ENCODE measurements at regions not wholly inside any gene's neighbourhood (a gene's known extent, or its start where the extent isn't known, plus 50 kb on each side); places are given as distances from the start of the nearest gene placed in this dataset.

DNA sequence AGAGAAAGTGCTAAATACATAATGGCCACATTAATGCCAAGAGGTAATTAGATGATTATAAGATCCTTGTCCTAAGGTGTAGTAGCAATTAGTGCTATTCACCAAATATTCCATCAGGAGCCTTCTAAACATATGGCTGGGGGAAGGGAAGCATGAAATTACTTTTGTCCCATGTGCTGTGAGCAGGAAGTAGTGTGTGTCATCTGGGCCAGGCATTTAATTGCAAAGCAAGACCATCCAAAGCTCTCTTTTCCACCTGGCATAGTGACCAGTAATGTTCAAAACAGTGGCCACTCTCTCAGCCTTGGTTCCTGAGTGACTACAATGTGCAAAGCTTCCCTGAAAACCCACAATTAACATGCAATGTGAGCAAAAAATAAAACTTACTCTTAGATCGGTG lies 144.2 kb upstream of the FAM241A start:
- TF ChIP-seq, protein P1, sequence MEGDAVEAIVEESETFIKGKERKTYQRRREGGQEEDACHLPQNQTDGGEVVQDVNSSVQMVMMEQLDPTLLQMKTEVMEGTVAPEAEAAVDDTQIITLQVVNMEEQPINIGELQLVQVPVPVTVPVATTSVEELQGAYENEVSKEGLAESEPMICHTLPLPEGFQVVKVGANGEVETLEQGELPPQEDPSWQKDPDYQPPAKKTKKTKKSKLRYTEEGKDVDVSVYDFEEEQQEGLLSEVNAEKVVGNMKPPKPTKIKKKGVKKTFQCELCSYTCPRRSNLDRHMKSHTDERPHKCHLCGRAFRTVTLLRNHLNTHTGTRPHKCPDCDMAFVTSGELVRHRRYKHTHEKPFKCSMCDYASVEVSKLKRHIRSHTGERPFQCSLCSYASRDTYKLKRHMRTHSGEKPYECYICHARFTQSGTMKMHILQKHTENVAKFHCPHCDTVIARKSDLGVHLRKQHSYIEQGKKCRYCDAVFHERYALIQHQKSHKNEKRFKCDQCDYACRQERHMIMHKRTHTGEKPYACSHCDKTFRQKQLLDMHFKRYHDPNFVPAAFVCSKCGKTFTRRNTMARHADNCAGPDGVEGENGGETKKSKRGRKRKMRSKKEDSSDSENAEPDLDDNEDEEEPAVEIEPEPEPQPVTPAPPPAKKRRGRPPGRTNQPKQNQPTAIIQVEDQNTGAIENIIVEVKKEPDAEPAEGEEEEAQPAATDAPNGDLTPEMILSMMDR (IDR thresholded peaks at IDR 0.05), result no peak
- no peak for TF ChIP-seq SIN3A (IDR thresholded peaks at IDR 0.05; ENCODE audit: borderline replicate concordance, insufficient read depth, low read depth, low read length)
- TF ChIP-seq, protein P2, sequence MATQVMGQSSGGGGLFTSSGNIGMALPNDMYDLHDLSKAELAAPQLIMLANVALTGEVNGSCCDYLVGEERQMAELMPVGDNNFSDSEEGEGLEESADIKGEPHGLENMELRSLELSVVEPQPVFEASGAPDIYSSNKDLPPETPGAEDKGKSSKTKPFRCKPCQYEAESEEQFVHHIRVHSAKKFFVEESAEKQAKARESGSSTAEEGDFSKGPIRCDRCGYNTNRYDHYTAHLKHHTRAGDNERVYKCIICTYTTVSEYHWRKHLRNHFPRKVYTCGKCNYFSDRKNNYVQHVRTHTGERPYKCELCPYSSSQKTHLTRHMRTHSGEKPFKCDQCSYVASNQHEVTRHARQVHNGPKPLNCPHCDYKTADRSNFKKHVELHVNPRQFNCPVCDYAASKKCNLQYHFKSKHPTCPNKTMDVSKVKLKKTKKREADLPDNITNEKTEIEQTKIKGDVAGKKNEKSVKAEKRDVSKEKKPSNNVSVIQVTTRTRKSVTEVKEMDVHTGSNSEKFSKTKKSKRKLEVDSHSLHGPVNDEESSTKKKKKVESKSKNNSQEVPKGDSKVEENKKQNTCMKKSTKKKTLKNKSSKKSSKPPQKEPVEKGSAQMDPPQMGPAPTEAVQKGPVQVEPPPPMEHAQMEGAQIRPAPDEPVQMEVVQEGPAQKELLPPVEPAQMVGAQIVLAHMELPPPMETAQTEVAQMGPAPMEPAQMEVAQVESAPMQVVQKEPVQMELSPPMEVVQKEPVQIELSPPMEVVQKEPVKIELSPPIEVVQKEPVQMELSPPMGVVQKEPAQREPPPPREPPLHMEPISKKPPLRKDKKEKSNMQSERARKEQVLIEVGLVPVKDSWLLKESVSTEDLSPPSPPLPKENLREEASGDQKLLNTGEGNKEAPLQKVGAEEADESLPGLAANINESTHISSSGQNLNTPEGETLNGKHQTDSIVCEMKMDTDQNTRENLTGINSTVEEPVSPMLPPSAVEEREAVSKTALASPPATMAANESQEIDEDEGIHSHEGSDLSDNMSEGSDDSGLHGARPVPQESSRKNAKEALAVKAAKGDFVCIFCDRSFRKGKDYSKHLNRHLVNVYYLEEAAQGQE (IDR thresholded peaks at IDR 0.05; ENCODE audit: insufficient read depth in 1 of 2, low read depth in 2 of 2, low read length in 1 of 2), result no peak
